Neuronal stem cell (in vitro differentiated cells): ENCODE measurements at regions not wholly inside any gene's neighbourhood (a gene's known extent, or its start where the extent isn't known, plus 50 kb on each side); places are given as distances from the start of the nearest gene placed in this dataset.

Source experiments
- DNase-seq: peaks from one replicate; pipeline ENCODE4 v3.0.0-alpha.2; 2013; ENCODE audit warnings: low spot score
- H2AFZ ChIP-seq: one replicate; pipeline ENCODE4 v1.6.1; 2013; ENCODE audit warnings: mild to moderate bottlenecking, low read length, inconsistent platforms
- H2AK5ac ChIP-seq: 2 replicates; pipeline ENCODE4 v1.6.1; 2013; ENCODE audit warnings: low read depth, mild to moderate bottlenecking, inconsistent platforms, low read length, moderate library complexity, mixed read lengths
- H2BK120ac ChIP-seq: 2 replicates; pipeline ENCODE4 v1.6.1; 2013; ENCODE audit warnings: low read depth, mild to moderate bottlenecking, inconsistent platforms, low read length, moderate library complexity, mixed read lengths
- H2BK12ac ChIP-seq: one replicate; pipeline ENCODE4 v1.6.1; 2013; ENCODE audit warnings: low read length, inconsistent platforms
- H2BK15ac ChIP-seq: 2 replicates; pipeline ENCODE4 v1.6.1; 2013; ENCODE audit warnings: mild to moderate bottlenecking, low read length, inconsistent platforms, mixed read lengths
- H2BK5ac ChIP-seq: one replicate; pipeline ENCODE4 v1.6.1; 2013; ENCODE audit warnings: inconsistent platforms, mild to moderate bottlenecking, low read length, moderate library complexity
- H3K14ac ChIP-seq: one replicate; pipeline ENCODE4 v1.6.1; 2013; ENCODE audit warnings: low read length, inconsistent platforms
- H3K18ac ChIP-seq: 2 replicates; pipeline ENCODE4 v1.6.1; 2013; ENCODE audit warnings: low read length, inconsistent platforms
- H3K23ac ChIP-seq: 2 replicates; pipeline ENCODE4 v1.6.1; 2013; ENCODE audit warnings: low read depth, mild to moderate bottlenecking, mixed read lengths, low read length, inconsistent platforms; ENCODE audit not compliant: poor library complexity
- H3K27ac ChIP-seq: replicated peaks from 3 replicates; pipeline ENCODE4 v1.5.1; 2013; ENCODE audit warnings: low read length, inconsistent platforms
- H3K27me3 ChIP-seq, 3 experiments: 2 replicates each; pipeline ENCODE4 v1.6.1; 2013; ENCODE audit warnings: low read length in 3 of 3, mild to moderate bottlenecking in 2 of 3, inconsistent platforms in 1 of 3, low read depth in 1 of 3, mixed read lengths in 1 of 3, moderate library complexity in 1 of 3; ENCODE audit not compliant: control insufficient read depth in 3 of 3, insufficient read depth in 3 of 3
- H3K36me3 ChIP-seq, 2 donors: replicated peaks in 1 of 2; 2 replicates each; pipeline ENCODE4 v1.6.1; 2013; ENCODE audit warnings: low read length in 2 of 2; ENCODE audit not compliant: control insufficient read depth in 2 of 2, insufficient read depth in 2 of 2
- H3K4ac ChIP-seq: 2 replicates; pipeline ENCODE4 v1.6.1; 2013; ENCODE audit warnings: inconsistent platforms, mild to moderate bottlenecking, low read length, moderate library complexity
- H3K4me1 ChIP-seq, 2 donors: 1 replicate in 1 of 2; 2 replicates in 1 of 2; pipeline ENCODE4 v1.6.1; 2013; ENCODE audit warnings: low read length in 2 of 2, low read depth in 1 of 2; ENCODE audit not compliant: control insufficient read depth in 2 of 2, insufficient read depth in 1 of 2
- H3K4me2 ChIP-seq: one replicate; pipeline ENCODE4 v1.6.1; 2013; ENCODE audit warnings: mild to moderate bottlenecking, low read length, inconsistent platforms; ENCODE audit not compliant: insufficient read depth, poor library complexity, severe bottlenecking
- H3K4me3 ChIP-seq, 2 donors: 2 replicates each; pipeline ENCODE4 v1.5.1; 2013; ENCODE audit warnings: low read length in 2 of 2, mild to moderate bottlenecking in 2 of 2, inconsistent platforms in 1 of 2, moderate library complexity in 1 of 2
- H3K79me1 ChIP-seq: one replicate; pipeline ENCODE4 v1.6.1; 2013; ENCODE audit warnings: low read depth, mild to moderate bottlenecking, inconsistent platforms, low read length, moderate library complexity
- H3K9ac ChIP-seq: one replicate; pipeline ENCODE4 v1.6.1; 2013; ENCODE audit warnings: mild to moderate bottlenecking, low read depth, low read length, inconsistent platforms; ENCODE audit not compliant: poor library complexity
- H3K9me3 ChIP-seq, 2 donors: replicated peaks in 1 of 2; 2 replicates each; pipeline versions ENCODE3 to v1.6.1; 2013; ENCODE audit warnings: low read length in 2 of 2, mild to moderate bottlenecking in 2 of 2, inconsistent platforms in 1 of 2, low read depth in 1 of 2, mixed read lengths in 1 of 2, moderate library complexity in 1 of 2; ENCODE audit not compliant: control insufficient read depth in 2 of 2, insufficient read depth in 1 of 2
- H4K8ac ChIP-seq: one replicate; pipeline ENCODE4 v1.6.1; 2013; ENCODE audit warnings: low read depth, mild to moderate bottlenecking, inconsistent platforms, low read length, moderate library complexity
- H4K91ac ChIP-seq: one replicate; pipeline ENCODE4 v1.6.1; 2013; ENCODE audit warnings: low read length, low read depth, mild to moderate bottlenecking, inconsistent platforms; ENCODE audit not compliant: poor library complexity
- WGBS, 2 donors: extraction: QIAGEN DNeasy Blood & Tissue Kit; methylation state at CpG; one replicate each; pipeline ENCODE4 v1.1.7; 2013; ENCODE audit warnings: missing lambda C conversion rate in 2 of 2, mixed read lengths in 1 of 2; ENCODE audit not compliant: insufficient read length in 2 of 2, insufficient replicate concordance in 1 of 2; ENCODE audit errors: extremely low coverage in 2 of 2; 5-methylcytosine and 5-hydroxymethylcytosine counted together

- H3K14ac ChIP-seq = no peak overlapping the region
- no peak overlapping the region for H2BK12ac ChIP-seq
- H3K36me3 ChIP-seq = no peaks in the 10 kb centered on the region
- peaks cover 0 to 10% of the 10 kb centered on the region in 2 donors for H3K4me1 ChIP-seq
- H3K27ac ChIP-seq = no peak overlapping the region
- H3K4ac ChIP-seq = no peak overlapping the region
- no peaks in the 10 kb centered on the region for H3K9me3 ChIP-seq
- no peaks in the 10 kb centered on the region for H3K27me3 ChIP-seq
- no peaks in the 10 kb centered on the region for H3K79me1 ChIP-seq
- H2AFZ ChIP-seq = no peak overlapping the region
- H3K9ac ChIP-seq = no peak overlapping the region
- no peak overlapping the region for H2AK5ac ChIP-seq
- H3K23ac ChIP-seq = no peak overlapping the region
- no peak overlapping the region for H4K91ac ChIP-seq
- H2BK15ac ChIP-seq = no peak overlapping the region
- no peak overlapping the region for H3K4me3 ChIP-seq
- no CpG with 5 or more reads among the region's 1 CpG for WGBS, 2 donors
- H4K8ac ChIP-seq = no peak overlapping the region
- H3K18ac ChIP-seq = no peak overlapping the region
- H2BK5ac ChIP-seq = no peak overlapping the region
- no peak overlapping the region for H2BK120ac ChIP-seq
- no peak for DNase-seq
- no peak overlapping the region for H3K4me2 ChIP-seq
These were observed 597.2 kb upstream of the ADAMTS9 start for GRCh38 chr3:65284961-65285360.

DNA sequence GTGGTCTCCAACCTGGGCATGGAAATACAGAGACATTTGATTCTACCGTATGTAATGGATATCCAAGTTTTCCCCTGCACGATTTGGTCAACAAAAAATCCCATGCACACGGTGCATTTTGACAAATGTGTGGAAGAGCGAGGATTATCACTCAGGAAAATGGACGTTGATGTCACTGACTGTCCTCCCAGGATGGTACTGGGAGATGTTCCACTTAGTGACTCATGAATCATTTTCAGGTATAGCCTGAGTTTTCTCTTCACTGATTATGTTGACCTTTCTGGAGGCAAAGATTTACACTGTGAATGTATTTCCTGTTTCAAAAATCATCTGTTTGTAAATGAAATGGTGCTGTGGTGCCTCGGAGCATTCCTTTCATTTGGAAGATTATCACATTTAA is 596.7 kb upstream of the ADAMTS9 start:
- no peak for DNase-seq
- H3K27me3 ChIP-seq = no peaks in the 10 kb centered on the region
- H3K18ac ChIP-seq = no peak overlapping the region
- no peak overlapping the region for H2BK12ac ChIP-seq
- no peak overlapping the region for H4K8ac ChIP-seq
- H3K14ac ChIP-seq = no peak overlapping the region
- no peaks in the 10 kb centered on the region for H3K9me3 ChIP-seq
- no peak overlapping the region for H3K23ac ChIP-seq
- H2BK120ac ChIP-seq = no peak overlapping the region
- peaks cover 0 to 10% of the 10 kb centered on the region in 2 donors for H3K4me1 ChIP-seq
- no peak overlapping the region for H2AK5ac ChIP-seq
- no peaks in the 10 kb centered on the region for H3K36me3 ChIP-seq
- no peak overlapping the region for H3K4me2 ChIP-seq
- no peak overlapping the region for H4K91ac ChIP-seq
- H3K4ac ChIP-seq = no peak overlapping the region
- H3K4me3 ChIP-seq = no peak overlapping the region
- H3K9ac ChIP-seq = no peak overlapping the region
- no peak overlapping the region for H3K27ac ChIP-seq
- H2BK15ac ChIP-seq = no peak overlapping the region
- H3K79me1 ChIP-seq = no peaks in the 10 kb centered on the region
- H2AFZ ChIP-seq = no peak overlapping the region
- no CpG with 5 or more reads among the region's 6 CpGs for WGBS, 2 donors
- no peak overlapping the region for H2BK5ac ChIP-seq

GRCh38 chr3:65279225-65279782 is 591.5 kb upstream of the ADAMTS9 start:
- no CpG with 5 or more reads among the region's 6 CpGs for WGBS, 2 donors
- H4K91ac ChIP-seq = no peak overlapping the region
- no peak overlapping the region for H2AFZ ChIP-seq
- H3K4me1 ChIP-seq = no peaks in the 10 kb centered on the region
- no peak overlapping the region for H2BK15ac ChIP-seq
- H3K27me3 ChIP-seq = no peaks in the 10 kb centered on the region
- H3K18ac ChIP-seq = no peak overlapping the region
- H3K27ac ChIP-seq = no peak overlapping the region
- no peak overlapping the region for H4K8ac ChIP-seq
- no peak overlapping the region for H2BK12ac ChIP-seq
- no peak overlapping the region for H2BK5ac ChIP-seq
- H2BK120ac ChIP-seq = no peak overlapping the region
- no peaks in the 10 kb centered on the region for H3K79me1 ChIP-seq
- H3K23ac ChIP-seq = no peak overlapping the region
- no peak overlapping the region for H3K9ac ChIP-seq
- H3K9me3 ChIP-seq = no peaks in the 10 kb centered on the region
- H2AK5ac ChIP-seq = no peak overlapping the region
- no peak overlapping the region for H3K4me3 ChIP-seq
- H3K36me3 ChIP-seq = no peaks in the 10 kb centered on the region
- H3K4ac ChIP-seq = no peak overlapping the region
- H3K4me2 ChIP-seq = no peak overlapping the region
- DNase-seq = no peak
- no peak overlapping the region for H3K14ac ChIP-seq

GRCh38 chr3:65277798-65278197 is 590.0 kb upstream of the ADAMTS9 start:
- Histone ChIP-seq H2BK120ac (no peak overlapping the region), H3K4me2 (no peak overlapping the region), H2BK5ac (no peak overlapping the region), H3K79me1 (no peaks in the 10 kb centered on the region), H3K36me3 (no peaks in the 10 kb centered on the region), H3K18ac (no peak overlapping the region), H3K4me3 (no peak overlapping the region), H3K27ac (no peak overlapping the region), H2BK12ac (no peak overlapping the region), H2AK5ac (no peak overlapping the region), H4K91ac (no peak overlapping the region), H3K14ac (no peak overlapping the region), H2AFZ (no peak overlapping the region), H3K23ac (no peak overlapping the region), H3K4ac (no peak overlapping the region), H3K9me3 (no peaks in the 10 kb centered on the region), H3K27me3 (no peaks in the 10 kb centered on the region), H4K8ac (no peak overlapping the region), H3K4me1 (no peaks in the 10 kb centered on the region), H2BK15ac (no peak overlapping the region), H3K9ac (no peak overlapping the region)
- no peak for DNase-seq
- no CpG with 5 or more reads among the region's 2 CpGs for WGBS, 2 donors
